GM18907 (cell line): ENCODE measurements at regions not wholly inside any gene's neighbourhood (a gene's known extent, or its start where the extent isn't known, plus 50 kb on each side); places are given as distances from the start of the nearest gene placed in this dataset.
A peak's percentile ranks its signal among the peaks of the same experiment; 100 is the strongest.

Experiments
- ATAC-seq: cut with Tn5 transposase; IDR thresholded peaks from one replicate; pipeline ENCODE4 v1.9.1; 2021; ENCODE audit warnings: mild to moderate bottlenecking, moderate library complexity; ENCODE audit not compliant: unreplicated experiment

GRCh38 chr1:63710308-63710707 is 63.5 kb upstream of the ROR1 start:
- ATAC-seq, result no peak

- ATAC-seq, result no peak
Observed at GRCh38 chr1:63710761-63711380, 62.9 kb upstream of the ROR1 start.

DNA sequence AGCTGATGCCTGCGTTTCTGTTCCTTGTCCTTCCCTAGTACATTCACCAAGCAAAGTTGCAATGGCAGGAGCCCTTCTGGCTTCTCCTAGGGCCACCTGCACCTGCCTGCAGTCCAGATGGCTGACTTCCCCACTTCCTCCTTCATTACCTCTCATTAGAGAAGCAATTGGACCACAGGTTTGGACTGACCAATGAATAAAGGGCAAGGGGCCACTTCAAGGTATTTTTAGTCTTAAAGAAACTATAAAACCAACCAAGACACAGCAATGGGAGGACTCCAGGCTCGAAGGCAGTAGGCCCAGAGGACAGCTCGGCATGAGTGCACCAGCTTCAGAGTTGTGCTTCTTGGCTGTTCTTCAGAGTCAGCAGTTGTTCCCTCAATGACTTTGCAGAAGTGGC is 60.8 kb upstream of the ROR1 start:
- ATAC-seq, result no peak

- ATAC-seq, result peak; percentile 62
Observed at GRCh38 chr1:63713627-63714481, 60.0 kb upstream of the ROR1 start.

GRCh38 chr1:63714482-63714760 is 59.4 kb upstream of the ROR1 start:
- ATAC-seq, result no peak

- ATAC-seq, result no peak
Observed at GRCh38 chr1:63717511-63718065, 56.2 kb upstream of the ROR1 start.

DNA sequence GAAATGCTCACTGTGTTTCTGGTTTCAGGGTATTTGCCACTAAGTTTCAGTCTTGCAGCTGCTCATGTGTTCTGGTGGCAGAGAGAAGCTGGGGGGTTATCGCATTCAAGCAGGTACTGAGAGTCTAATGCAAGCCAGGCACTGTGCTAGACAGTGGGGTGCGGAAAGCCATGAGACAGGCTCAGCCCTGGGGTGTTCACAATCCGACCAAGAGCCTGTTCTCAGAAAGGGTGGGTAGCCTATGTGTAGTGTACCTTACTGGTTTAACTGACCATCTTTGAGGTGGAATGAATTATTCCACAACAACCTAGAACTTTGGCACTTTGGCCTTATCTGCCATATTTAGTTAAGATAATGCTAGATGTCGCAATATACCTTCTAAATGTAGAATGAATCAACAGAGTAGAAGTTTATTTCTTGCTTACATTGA is 55.3 kb upstream of the ROR1 start:
- ATAC-seq, result no peak

- no peak for ATAC-seq
Observed at GRCh38 chr1:63721531-63722189, 52.2 kb upstream of the ROR1 start.

GRCh38 chr1:63723602-63724001 is 50.2 kb upstream of the ROR1 start:
- no peak for ATAC-seq
